HUES64 (cell line): ENCODE measurements at regions not wholly inside any gene's neighbourhood (a gene's known extent, or its start where the extent isn't known, plus 50 kb on each side); places are given as distances from the start of the nearest gene placed in this dataset.
A peak's percentile ranks its signal among the peaks of the same experiment; 100 is the strongest.

Experiments used
- H3K27ac ChIP-seq: 2 replicates; pipeline ENCODE4 v1.7.0; 2013; ENCODE audit warnings: low read depth, low read length, inconsistent platforms
- H3K27me3 ChIP-seq: 2 replicates; pipeline ENCODE4 v1.6.1; 2013; ENCODE audit warnings: mild to moderate bottlenecking, low read length; ENCODE audit not compliant: insufficient read depth
- H3K36me3 ChIP-seq: 2 replicates; pipeline ENCODE4 v1.6.1; 2013; ENCODE audit warnings: mild to moderate bottlenecking, low read length; ENCODE audit not compliant: insufficient read depth
- H3K4me1 ChIP-seq: 2 replicates; pipeline ENCODE4 v1.6.1; 2013; ENCODE audit warnings: mild to moderate bottlenecking, low read length, moderate library complexity; ENCODE audit not compliant: insufficient read depth
- H3K4me3 ChIP-seq: 2 replicates; pipeline ENCODE4 v1.5.1; 2013; ENCODE audit warnings: mild to moderate bottlenecking, low read length, moderate library complexity
- H3K9ac ChIP-seq: 2 replicates; pipeline ENCODE4 v1.6.1; 2013; ENCODE audit warnings: mild to moderate bottlenecking, low read depth, low read length
- H3K9me3 ChIP-seq: 2 replicates; pipeline ENCODE4 v1.6.1; 2013; ENCODE audit warnings: low read depth, low read length; ENCODE audit not compliant: insufficient read depth
- WGBS: fragments of 150-250, 120-280 bp; methylation state at CpG from one replicate; pipeline ENCODE4 v1.1.7; 2013; ENCODE audit warnings: missing lambda C conversion rate; 5-methylcytosine and 5-hydroxymethylcytosine counted together

DNA sequence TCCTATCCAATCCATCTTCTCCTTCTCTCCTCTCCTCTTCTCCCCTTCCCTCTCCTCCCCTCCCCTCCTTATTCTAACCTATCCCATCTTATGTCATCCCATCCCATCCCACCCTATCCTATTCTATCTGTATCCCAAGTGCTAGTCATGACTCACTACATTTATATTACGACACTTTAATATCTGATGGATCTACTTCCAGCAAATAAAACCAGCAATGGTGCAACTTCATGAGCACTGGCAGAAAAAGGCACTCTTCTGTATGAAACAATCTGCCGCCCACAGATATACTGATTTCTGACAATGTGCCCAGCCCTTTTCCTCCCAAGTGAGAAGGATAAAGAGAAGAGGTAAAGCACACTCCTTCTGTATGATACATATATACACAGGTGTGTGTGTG lies 86.6 kb upstream of the ANKH start:
- Histone ChIP-seq H3K4me3 (no peak overlapping the region), H3K36me3 (no peaks in the 10 kb centered on the region), H3K27ac (no peak overlapping the region), H3K9me3 (no peaks in the 10 kb centered on the region), H3K4me1 (peaks cover 15% of the 10 kb centered on the region), H3K9ac (no peak overlapping the region), H3K27me3 (no peaks in the 10 kb centered on the region)
- WGBS, result 96% methylated on average over 2 of the region's 2 CpGs

DNA sequence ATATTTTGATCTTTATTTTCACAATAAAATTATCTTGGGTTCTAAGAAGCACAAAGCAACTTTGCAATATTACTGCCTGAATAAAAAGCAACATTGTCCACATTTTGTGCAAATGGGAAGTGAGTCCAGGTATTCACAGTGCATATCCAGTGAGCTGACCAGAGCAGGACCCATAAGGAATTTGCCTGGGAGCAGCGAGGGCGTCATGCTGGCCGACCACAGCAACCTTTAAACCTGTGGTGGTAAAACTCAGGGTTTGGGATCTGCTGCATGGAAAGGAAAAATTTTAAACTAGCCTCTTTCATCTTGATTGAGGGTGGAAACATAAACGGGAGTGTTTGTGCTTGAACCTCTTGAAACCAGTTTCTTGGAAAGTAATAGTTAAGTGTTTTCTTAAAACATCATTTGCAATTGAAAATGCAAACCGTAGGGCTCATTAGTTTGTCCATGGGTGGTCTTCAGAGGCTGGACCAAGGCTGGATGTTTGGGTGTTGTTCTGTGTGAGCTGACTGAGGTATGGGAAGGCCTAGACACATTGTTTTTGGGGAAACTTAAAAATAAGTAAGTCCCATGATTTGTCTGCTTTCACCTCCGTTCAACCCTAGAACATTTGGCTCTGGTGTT lies 85.0 kb upstream of the ANKH start:
- Histone ChIP-seq H3K27me3 (no peaks in the 10 kb centered on the region), H3K9me3 (no peaks in the 10 kb centered on the region), H3K4me1 (peaks cover 15% of the 10 kb centered on the region), H3K4me3 (no peak overlapping the region), H3K9ac (no peak overlapping the region), H3K36me3 (no peaks in the 10 kb centered on the region), H3K27ac (peak overlapping the region; percentile 24; the same call in 1 of the 2 replicates)
- WGBS, result 29% methylated on average over 6 of the region's 6 CpGs

DNA sequence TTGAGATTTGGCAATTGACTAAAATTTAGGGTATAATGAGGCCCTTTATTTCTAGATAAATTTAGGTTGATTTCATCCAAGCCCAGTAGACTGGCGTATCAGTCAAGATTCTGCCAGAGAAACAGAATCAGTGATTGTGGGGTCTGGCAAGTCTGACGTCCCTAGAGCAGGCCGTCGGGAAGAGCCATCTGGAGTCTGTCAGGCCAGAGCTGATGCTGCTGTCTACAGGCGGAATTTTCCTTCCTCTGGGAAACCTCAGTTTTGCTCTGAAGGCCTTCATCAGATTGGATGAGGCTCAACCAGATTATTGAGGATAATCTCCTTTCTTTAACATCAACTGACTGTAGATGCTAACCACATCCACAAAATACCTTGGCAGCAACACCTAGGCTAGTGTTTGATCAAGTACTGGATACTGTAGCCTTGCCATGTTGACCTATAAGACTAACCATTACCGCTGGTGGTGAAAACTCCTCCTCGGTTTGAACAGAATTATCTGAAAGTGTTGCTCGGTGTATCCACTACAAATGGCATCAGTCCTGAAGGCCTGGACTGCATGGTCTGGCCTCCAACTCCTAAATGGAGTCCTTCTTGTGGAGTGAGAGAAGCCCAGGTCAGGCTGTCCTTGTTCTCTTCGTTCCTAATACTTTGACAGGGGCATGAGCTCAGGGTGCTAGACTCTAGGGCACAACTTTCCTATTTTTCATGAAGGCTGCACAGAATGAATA lies 83.2 kb upstream of the ANKH start:
- Histone ChIP-seq H3K27me3 (no peaks in the 10 kb centered on the region), H3K9ac (no peak overlapping the region), H3K4me1 (peaks cover 15% of the 10 kb centered on the region), H3K36me3 (no peaks in the 10 kb centered on the region), H3K9me3 (no peaks in the 10 kb centered on the region), H3K27ac (no peak overlapping the region), H3K4me3 (no peak overlapping the region)
- 93% methylated on average over 9 of the region's 9 CpGs for WGBS

DNA sequence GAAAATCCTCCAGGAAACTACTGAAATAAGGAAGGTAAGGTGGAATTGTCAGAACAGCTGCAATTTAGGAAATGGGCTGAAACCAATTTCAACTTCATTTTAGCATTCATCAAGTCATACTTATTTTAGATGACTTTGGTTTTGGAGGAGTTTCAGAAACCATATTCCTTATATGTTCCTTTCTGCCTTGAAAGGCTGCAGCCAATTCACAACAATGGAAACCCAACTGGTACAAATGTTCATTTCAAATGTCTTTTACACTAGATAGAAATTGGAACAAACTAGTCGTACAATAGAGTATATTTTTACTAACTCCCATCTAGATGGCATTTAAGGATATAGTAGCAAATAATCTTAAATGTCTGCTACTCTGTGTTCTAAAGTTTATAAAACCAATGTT lies 82.6 kb upstream of the ANKH start:
- Histone ChIP-seq H3K27ac (no peak overlapping the region), H3K4me1 (peaks cover 15% of the 10 kb centered on the region), H3K27me3 (no peaks in the 10 kb centered on the region), H3K36me3 (no peaks in the 10 kb centered on the region), H3K9me3 (no peaks in the 10 kb centered on the region), H3K4me3 (no peak overlapping the region), H3K9ac (no peak overlapping the region)
- WGBS, result no CpG with 5 or more reads among the region's 1 CpG

DNA sequence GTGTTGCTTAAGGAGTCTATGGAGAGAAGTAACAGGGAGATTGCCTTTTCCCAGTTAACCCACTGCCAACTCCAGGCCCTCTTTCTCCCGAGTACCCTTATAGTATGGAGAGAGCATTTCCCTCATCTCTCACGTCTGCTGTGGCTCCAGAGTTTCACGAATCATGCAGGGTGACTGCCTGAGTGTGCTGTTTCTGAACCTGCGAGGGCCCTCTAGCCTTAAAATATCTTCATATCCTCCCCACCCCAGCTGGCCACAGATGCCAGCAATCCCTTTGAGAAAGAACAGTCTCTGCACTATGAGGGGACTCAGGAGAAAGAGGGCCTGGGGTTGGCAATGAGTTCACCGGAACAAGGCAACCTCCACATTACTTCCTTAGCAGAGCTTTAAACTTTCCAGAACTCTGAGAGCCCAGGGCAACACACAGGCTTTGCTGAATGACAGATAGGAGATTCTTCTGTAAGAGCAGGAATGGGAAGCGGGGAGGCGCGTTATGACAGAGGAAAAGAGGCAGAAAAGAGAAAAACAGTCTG lies 81.6 kb upstream of the ANKH start:
- H3K9ac ChIP-seq, result no peak overlapping the region
- H3K9me3 ChIP-seq, result no peaks in the 10 kb centered on the region
- H3K4me3 ChIP-seq, result no peak overlapping the region
- H3K36me3 ChIP-seq, result no peaks in the 10 kb centered on the region
- WGBS, result 89% methylated on average over 8 of the region's 8 CpGs
- H3K27ac ChIP-seq, result no peak overlapping the region
- no peaks in the 10 kb centered on the region for H3K27me3 ChIP-seq
- H3K4me1 ChIP-seq, result peaks cover 15% of the 10 kb centered on the region

DNA sequence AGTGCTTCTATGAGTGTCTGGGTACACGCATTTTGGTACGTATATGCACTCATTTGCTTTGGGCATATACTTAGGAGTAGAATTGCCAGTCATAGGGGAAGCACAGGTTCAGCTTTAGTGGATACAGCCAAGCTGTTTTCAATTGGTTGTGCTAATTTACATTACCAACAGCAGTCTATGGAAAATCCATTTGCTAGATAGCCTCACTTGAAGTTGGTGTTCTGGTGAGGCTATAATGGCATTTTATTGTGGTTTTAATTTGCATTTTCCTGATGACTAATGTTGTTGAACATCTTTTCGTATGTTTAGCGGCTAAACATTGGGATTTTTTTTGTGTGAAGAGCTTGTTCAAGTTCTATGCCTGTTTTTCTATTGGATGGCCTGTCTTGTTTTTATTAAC lies 76.8 kb upstream of the ANKH start:
- no peaks in the 10 kb centered on the region for H3K27me3 ChIP-seq
- WGBS, result 96% methylated on average over 4 of the region's 4 CpGs
- H3K9ac ChIP-seq, result no peak overlapping the region
- no peak overlapping the region for H3K4me3 ChIP-seq
- H3K9me3 ChIP-seq, result no peaks in the 10 kb centered on the region
- H3K27ac ChIP-seq, result no peak overlapping the region
- H3K36me3 ChIP-seq, result no peaks in the 10 kb centered on the region
- no peaks in the 10 kb centered on the region for H3K4me1 ChIP-seq

DNA sequence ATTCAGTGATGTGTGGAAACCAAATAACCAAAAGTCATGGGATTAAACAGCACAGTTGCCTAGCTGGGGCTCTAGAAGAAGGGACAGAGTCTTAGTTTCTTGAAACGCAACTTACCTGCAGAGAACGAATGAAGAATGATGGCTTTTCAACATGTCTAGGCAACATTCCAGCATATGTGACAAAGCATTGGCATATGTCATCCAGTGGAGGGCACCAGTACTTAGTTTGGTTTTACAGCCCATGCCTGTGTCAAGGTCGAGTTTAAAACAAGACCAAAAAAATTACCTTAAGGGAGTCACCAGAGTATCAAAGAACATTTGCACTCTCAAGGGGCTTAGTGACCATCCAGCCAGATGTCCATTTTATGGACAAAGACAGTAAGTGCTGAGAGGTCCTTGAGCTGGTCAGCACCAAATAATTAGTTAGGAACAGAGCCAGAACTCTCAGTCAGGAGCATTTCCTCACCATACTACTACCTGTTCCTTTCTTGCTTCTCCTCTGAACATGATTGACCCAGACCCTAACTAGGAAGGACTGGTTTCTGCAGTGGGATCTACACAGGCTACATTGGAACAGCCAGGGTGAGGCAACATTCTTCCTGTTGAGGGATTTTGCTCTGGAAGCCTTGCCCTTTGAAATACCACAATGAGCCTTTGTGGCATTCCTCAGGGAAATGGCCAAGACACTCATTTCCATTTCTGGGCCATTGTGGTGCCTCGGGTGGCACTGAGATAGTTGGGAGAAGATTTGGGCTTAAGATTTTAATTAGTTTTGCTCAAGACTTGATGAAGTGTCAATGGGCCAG lies 75.4 kb upstream of the ANKH start:
- Histone ChIP-seq H3K9me3 (no peaks in the 10 kb centered on the region), H3K27ac (no peak overlapping the region), H3K4me1 (no peaks in the 10 kb centered on the region), H3K4me3 (no peak overlapping the region), H3K9ac (no peak overlapping the region), H3K27me3 (no peaks in the 10 kb centered on the region), H3K36me3 (no peaks in the 10 kb centered on the region)
- 75% methylated on average over 4 of the region's 4 CpGs for WGBS

DNA sequence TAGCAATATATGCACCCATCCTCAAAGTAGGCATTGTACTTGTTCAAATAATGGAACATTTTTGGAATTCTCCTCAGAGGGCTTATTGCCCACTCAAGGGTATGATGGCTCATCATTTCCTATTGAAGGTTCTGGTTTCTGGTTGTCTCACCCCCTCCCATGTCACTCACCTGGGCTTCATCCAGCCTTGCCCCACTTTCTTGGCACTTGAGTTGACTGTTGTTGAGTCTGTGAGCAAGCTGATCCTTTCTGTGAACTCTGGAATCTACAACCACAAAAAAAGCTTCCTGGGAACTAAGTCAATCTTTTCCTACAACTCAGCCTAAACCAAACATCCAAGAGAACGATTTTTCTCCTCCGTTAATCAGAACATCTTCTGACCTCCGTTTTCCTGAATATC lies 73.9 kb upstream of the ANKH start:
- Histone ChIP-seq H3K4me3 (no peak overlapping the region), H3K4me1 (no peaks in the 10 kb centered on the region), H3K9me3 (no peaks in the 10 kb centered on the region), H3K9ac (no peak overlapping the region), H3K27ac (no peak overlapping the region), H3K27me3 (no peaks in the 10 kb centered on the region), H3K36me3 (no peaks in the 10 kb centered on the region)
- 91% methylated on average over 3 of the region's 3 CpGs for WGBS

DNA sequence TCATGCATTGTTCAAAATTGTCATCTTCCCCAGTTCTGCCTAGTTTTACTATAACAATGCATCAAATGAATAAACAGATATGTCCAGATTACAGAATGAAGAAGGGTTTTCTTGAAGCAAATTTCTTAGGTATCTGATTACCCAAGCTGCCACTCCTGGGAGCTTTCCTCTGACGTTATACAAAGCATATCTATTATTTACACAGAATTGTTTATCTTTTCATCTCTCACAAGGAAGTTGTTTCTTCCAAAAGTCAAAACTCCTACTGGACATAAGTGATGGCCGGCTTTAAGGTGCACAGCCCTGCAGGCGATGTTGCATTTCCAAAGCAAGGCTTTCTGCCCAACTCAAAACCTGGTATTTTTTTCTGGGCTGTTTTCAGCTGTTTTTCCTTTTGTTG lies 73.4 kb upstream of the ANKH start:
- Histone ChIP-seq H3K9me3 (no peaks in the 10 kb centered on the region), H3K36me3 (no peaks in the 10 kb centered on the region), H3K4me1 (no peaks in the 10 kb centered on the region), H3K4me3 (no peak overlapping the region), H3K27me3 (no peaks in the 10 kb centered on the region), H3K27ac (no peak overlapping the region), H3K9ac (no peak overlapping the region)
- 88% methylated on average over 3 of the region's 3 CpGs for WGBS

DNA sequence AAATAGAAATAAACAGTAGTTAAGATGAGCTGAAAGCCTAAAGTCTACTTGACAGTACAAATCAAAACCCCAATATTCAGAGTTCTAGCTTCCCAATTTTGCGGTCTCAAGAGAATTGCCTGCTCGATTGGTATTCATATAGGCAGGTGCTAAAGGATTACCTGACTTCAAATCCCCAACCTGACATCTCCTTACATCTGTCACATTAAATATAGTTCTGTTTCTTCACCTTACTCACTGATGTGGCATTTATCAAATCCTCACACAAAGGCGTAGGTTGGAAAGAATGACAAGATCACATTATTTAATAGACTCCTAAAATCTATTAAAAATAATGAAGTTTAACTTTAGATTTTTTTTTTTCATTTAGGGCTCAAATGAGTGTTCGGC lies 72.8 kb upstream of the ANKH start:
- H3K27me3 ChIP-seq, result no peaks in the 10 kb centered on the region
- no peak overlapping the region for H3K9ac ChIP-seq
- no peaks in the 10 kb centered on the region for H3K36me3 ChIP-seq
- H3K4me3 ChIP-seq, result no peak overlapping the region
- WGBS, result 97% methylated on average over 3 of the region's 4 CpGs
- H3K27ac ChIP-seq, result no peak overlapping the region
- no peaks in the 10 kb centered on the region for H3K4me1 ChIP-seq
- no peaks in the 10 kb centered on the region for H3K9me3 ChIP-seq

DNA sequence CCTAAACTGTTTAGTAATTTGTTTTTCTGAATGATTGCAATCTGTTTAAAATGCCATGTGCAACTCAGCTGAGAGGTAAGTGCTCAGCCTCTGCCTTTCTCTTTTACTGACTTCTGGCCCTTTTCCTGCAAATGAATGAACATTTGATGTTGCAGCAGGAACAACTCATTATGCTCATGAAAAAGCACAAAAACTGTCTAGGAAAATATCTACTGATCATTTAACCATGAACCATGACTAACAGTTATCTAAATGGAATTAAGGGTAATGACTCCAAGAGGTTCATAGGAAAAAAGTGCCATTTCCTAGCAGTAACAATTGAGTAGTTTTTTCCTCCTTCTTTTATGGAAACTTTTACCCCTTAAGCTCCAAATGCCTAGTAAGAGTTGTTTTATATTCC lies 70.6 kb upstream of the ANKH start:
- H3K9me3 ChIP-seq, result no peaks in the 10 kb centered on the region
- no peaks in the 10 kb centered on the region for H3K27me3 ChIP-seq
- no peaks in the 10 kb centered on the region for H3K4me1 ChIP-seq
- no peak overlapping the region for H3K27ac ChIP-seq
- H3K4me3 ChIP-seq, result no peak overlapping the region
- H3K9ac ChIP-seq, result no peak overlapping the region
- no peaks in the 10 kb centered on the region for H3K36me3 ChIP-seq
